PFSK-1 (cell line): ENCODE measurements at regions not wholly inside any gene's neighbourhood (a gene's known extent, or its start where the extent isn't known, plus 50 kb on each side); places are given as distances from the start of the nearest gene placed in this dataset.

ENCODE experiments used
- FOXP2 ChIP-seq: optimal IDR thresholded peaks from 2 replicates; pipeline ENCODE3; 2011; ENCODE audit warnings: borderline replicate concordance, control low read depth, inconsistent platforms; ENCODE audit not compliant: insufficient read depth; ENCODE audit errors: extremely low read length, extremely low read depth
- POLR2AphosphoS5 ChIP-seq: IDR thresholded peaks from 2 replicates; pipeline ENCODE4 v1.6.1; 2012; ENCODE audit warnings: low read depth, mild to moderate bottlenecking, control low read depth, low read length, moderate library complexity
- SIN3A ChIP-seq: IDR thresholded peaks from 2 replicates; pipeline ENCODE4 v1.6.1; 2012; ENCODE audit warnings: mild to moderate bottlenecking, low read length, moderate library complexity, borderline replicate concordance; ENCODE audit not compliant: insufficient read depth
- TAF1 ChIP-seq: IDR thresholded peaks from 2 replicates; pipeline ENCODE4 v1.6.1; 2012; ENCODE audit warnings: low read length, control low read depth, borderline replicate concordance; ENCODE audit not compliant: insufficient read depth
- TF ChIP-seq, protein P1 (sequence below), 2 experiments: IDR thresholded peaks; 2 replicates each; pipeline versions ENCODE4 v1.6.1 to v1.8.0; 2011 to 2012; ENCODE audit warnings: low read depth in 2 of 2, low read length in 2 of 2, control low read depth in 1 of 2, inconsistent platforms in 1 of 2, mild to moderate bottlenecking in 1 of 2, moderate library complexity in 1 of 2; ENCODE audit not compliant: insufficient read depth in 1 of 2

DNA sequence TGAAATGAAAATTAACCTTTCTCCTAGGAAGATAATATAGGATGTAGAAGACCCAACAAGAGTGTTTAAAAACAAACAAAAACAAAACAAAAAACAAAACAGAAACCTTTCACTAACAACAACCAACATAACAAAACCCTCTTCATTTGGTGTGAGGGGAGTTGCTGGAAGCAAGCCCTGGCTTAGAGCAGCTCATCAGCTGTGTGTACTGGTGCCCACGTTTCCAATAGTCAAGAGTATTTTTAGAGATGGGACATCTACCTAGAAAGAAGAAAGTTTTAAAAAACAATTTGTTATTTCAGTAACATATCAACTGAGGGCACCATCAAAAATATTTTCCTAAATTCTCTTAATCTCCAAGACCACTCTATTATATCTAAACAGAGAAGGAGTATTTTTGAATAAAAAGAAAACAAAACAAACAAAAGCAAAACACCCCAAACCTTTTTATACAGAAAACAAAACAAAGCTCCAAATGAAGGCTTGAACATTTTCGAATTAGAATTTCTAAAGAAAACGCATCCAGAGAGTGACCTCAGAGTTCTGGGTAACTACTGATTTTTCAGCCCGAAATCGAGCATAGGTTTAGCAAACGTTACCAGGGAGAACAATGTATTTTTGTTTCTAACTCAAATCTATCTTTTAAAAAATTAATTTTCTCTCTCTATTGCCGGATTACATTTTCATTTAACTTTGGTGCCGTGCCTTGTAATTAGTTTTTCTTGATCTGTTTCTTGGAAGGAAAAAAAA is 134.6 kb downstream of the INSIG2 start:
- no peak for TF ChIP-seq SIN3A

DNA sequence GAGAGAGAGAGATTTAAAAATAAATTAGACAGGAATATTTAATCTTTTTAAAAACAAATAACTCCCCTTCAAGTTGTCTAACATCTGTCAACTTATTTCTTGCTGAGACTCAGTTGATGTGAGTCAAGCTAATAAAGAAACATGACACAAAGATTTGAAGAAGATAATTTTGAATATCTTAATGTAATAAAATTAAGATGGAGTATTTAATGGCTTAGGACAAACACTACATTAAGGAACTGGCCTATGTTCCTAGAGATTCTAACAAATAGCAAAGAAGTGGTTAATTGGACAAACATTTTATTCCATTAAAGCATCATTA is 134.0 kb downstream of the INSIG2 start:
- TF ChIP-seq TAF1 = no peak
- TF ChIP-seq POLR2AphosphoS5 = no peak
- no peak for TF ChIP-seq FOXP2
- TF ChIP-seq SIN3A = no peak

DNA sequence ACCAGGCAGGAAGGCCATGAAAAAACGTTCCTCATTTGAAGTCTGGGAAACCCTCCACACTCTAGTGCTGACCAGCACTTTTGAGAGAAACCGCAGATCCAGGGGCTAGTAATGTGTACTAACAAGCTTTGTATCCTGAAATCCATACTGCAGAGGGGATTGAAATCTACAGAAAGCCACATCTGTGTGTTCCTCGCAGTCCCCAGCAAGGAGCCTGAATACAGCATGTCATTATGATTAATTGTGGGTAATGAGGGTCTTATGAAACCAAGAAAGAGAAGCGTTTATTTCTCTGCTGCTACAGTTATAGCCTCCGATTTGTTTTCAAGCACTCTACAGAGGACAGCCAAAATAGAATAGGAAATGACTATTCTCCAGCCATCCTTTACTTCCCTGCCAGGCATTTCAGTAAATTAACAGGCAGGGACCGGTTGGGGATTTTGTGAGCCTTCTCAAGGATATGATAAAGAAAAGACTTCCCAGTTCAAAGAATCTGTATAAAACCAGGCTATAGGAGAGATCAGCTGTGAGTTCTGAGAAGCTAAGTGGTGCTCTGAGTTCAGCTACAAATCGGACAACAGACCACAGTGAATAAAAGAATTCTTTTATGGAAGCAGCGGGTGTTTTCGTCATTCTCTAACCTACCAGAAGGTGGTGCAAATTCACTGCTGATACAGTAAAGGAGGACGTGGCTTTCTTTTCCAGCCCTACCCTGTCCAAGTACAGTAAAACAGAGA is 133.4 kb downstream of the INSIG2 start:
- TF ChIP-seq TAF1 (no peak), SIN3A (no peak), POLR2AphosphoS5 (no peak), FOXP2 (no peak)
- TF ChIP-seq, protein P1, sequence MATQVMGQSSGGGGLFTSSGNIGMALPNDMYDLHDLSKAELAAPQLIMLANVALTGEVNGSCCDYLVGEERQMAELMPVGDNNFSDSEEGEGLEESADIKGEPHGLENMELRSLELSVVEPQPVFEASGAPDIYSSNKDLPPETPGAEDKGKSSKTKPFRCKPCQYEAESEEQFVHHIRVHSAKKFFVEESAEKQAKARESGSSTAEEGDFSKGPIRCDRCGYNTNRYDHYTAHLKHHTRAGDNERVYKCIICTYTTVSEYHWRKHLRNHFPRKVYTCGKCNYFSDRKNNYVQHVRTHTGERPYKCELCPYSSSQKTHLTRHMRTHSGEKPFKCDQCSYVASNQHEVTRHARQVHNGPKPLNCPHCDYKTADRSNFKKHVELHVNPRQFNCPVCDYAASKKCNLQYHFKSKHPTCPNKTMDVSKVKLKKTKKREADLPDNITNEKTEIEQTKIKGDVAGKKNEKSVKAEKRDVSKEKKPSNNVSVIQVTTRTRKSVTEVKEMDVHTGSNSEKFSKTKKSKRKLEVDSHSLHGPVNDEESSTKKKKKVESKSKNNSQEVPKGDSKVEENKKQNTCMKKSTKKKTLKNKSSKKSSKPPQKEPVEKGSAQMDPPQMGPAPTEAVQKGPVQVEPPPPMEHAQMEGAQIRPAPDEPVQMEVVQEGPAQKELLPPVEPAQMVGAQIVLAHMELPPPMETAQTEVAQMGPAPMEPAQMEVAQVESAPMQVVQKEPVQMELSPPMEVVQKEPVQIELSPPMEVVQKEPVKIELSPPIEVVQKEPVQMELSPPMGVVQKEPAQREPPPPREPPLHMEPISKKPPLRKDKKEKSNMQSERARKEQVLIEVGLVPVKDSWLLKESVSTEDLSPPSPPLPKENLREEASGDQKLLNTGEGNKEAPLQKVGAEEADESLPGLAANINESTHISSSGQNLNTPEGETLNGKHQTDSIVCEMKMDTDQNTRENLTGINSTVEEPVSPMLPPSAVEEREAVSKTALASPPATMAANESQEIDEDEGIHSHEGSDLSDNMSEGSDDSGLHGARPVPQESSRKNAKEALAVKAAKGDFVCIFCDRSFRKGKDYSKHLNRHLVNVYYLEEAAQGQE (IDR thresholded peaks at IDR 0.05; ENCODE audit: insufficient read depth in 1 of 2, low read depth in 2 of 2, low read length in 2 of 2) = no peak

DNA sequence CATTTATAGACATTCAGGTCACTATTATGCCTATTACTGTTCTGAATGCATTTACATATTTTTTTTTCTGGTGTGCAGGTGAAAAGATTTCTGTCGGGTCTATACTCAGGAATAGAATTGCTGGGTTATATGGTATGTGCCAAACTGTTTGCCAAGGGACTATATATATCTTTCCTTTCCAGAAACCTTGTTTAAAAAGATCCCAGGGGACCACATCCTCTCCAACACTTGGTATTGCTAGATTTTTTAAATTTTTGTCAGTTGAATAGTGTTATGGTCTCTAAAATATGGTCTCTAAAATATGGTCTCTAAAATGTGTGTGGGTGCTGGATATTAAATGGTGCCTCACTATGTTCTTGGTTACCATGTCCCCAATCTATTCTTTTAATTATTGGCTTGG is 131.3 kb downstream of the INSIG2 start:
- TF ChIP-seq FOXP2 (no peak), SIN3A (no peak)
- TF ChIP-seq, protein P1 (IDR thresholded peaks at IDR 0.05; ENCODE audit: insufficient read depth in 1 of 2, low read depth in 2 of 2, low read length in 2 of 2) = no peak

DNA sequence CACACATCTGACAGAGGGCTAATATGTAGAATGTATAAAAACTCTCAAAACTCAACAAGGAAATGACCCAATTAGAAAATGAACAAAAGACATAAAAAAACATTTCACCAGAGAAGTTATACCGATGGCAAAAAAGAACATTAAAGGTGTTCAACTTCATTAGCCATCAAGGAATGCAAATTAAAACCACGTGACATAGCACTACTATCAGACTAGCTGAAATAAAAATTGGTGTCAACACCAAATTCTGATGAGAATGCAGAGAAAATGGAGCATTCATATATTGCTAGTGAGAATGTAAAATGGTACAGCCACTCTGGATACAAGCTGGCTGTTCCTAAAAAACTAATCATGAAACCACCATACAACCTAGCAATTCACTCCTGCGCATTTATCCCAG is 128.0 kb downstream of the INSIG2 start:
- TF ChIP-seq POLR2AphosphoS5 (no peak), TAF1 (no peak), FOXP2 (no peak), SIN3A (no peak)
- TF ChIP-seq, protein P1 (IDR thresholded peaks at IDR 0.05; ENCODE audit: insufficient read depth in 1 of 2, low read depth in 2 of 2, low read length in 2 of 2) = no peak

DNA sequence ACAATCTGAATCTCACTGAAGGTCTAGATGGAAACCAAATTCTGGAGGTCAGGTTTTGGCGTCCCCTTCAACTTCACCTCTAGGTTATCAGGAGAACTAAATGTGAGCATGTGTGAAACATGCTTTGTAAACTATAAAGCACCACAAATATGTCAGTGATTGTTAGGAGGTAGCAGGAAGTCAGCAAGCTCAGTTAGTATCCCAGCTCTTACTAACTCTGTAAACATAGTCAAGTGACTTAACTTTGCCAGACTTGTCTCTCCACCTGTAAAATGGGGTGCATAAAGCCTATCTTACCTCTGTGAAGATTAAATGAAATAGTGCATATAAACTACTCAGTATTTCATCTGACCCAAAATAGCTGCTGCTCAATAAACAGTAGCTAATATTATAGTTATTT is 121.5 kb downstream of the INSIG2 start:
- TF ChIP-seq TAF1 = no peak
- TF ChIP-seq, protein P1 (IDR thresholded peaks at IDR 0.05; ENCODE audit: insufficient read depth in 1 of 2, low read depth in 2 of 2, low read length in 2 of 2) = no peak
- TF ChIP-seq SIN3A = no peak
- no peak for TF ChIP-seq FOXP2
- no peak for TF ChIP-seq POLR2AphosphoS5
